Loucy (cell line): ENCODE measurements at regions not wholly inside any gene's neighbourhood (a gene's known extent, or its start where the extent isn't known, plus 50 kb on each side); places are given as distances from the start of the nearest gene placed in this dataset.

Experiments used
- H2AFZ ChIP-seq: fragments of 200-600 bp; sonication (generic); 2 replicates; pipeline ENCODE4 v1.6.0; 2016; ENCODE audit warnings: antibody characterized with exemption, mild to moderate bottlenecking, low read length, moderate library complexity
- H3F3A ChIP-seq: fragments of 200-600 bp; 2 replicates; pipeline ENCODE4 v1.6.0; 2016; ENCODE audit warnings: antibody characterized with exemption, low read depth, mild to moderate bottlenecking
- H3K27me3 ChIP-seq: fragments of 200-600 bp; sonication (generic); 2 replicates; pipeline ENCODE4 v1.6.1; 2014; ENCODE audit warnings: low read length, mild to moderate bottlenecking; ENCODE audit not compliant: insufficient read depth, poor library complexity, severe bottlenecking
- H3K36me3 ChIP-seq: fragments of 200-600 bp; sonication (generic); 2 replicates; pipeline ENCODE4 v1.6.1; 2016; ENCODE audit warnings: low read length; ENCODE audit not compliant: insufficient read depth
- H3K4me1 ChIP-seq: fragments of 200-600 bp; sonication (generic); 2 replicates; pipeline ENCODE4 v1.5.1; 2014; ENCODE audit warnings: low read length, mild to moderate bottlenecking; ENCODE audit not compliant: insufficient read depth, poor library complexity, severe bottlenecking
- H3K4me2 ChIP-seq: fragments of 200-600 bp; sonication (generic); 2 replicates; pipeline ENCODE4 v1.6.0; 2014; ENCODE audit warnings: antibody characterized with exemption, low read length, low read depth, mild to moderate bottlenecking; ENCODE audit not compliant: poor library complexity, severe bottlenecking
- H3K4me3 ChIP-seq: fragments of 200-600 bp; sonication (generic); 2 replicates; pipeline ENCODE4 v1.5.1; 2014; ENCODE audit warnings: low read length, mild to moderate bottlenecking, mixed read lengths; ENCODE audit not compliant: poor library complexity, severe bottlenecking
- H3K79me2 ChIP-seq: fragments of 200-600 bp; sonication (generic); 2 replicates; pipeline ENCODE4 v1.6.1; 2014; ENCODE audit warnings: low read length; ENCODE audit not compliant: insufficient read depth
- H3K9ac ChIP-seq: fragments of 200-600 bp; sonication (generic); 2 replicates; pipeline ENCODE4 v1.6.0; 2014; ENCODE audit warnings: mild to moderate bottlenecking, low read depth, low read length, moderate library complexity; ENCODE audit not compliant: poor library complexity, severe bottlenecking
- H3K9me2 ChIP-seq: fragments of 200-600 bp; sonication (generic); replicated peaks from 2 replicates; pipeline ENCODE4 v1.6.1; 2016; ENCODE audit warnings: low read depth, low read length, mixed read lengths
- H3K9me3 ChIP-seq: fragments of 200-600 bp; sonication (generic); 2 replicates; pipeline ENCODE4 v1.6.1; 2014; ENCODE audit warnings: mild to moderate bottlenecking, antibody characterized with exemption, low read length, low read depth; ENCODE audit not compliant: insufficient read depth
- H4K20me1 ChIP-seq: fragments of 200-600 bp; sonication (generic); 2 replicates; pipeline ENCODE4 v1.6.0; 2014; ENCODE audit warnings: antibody characterized with exemption, low read length, mild to moderate bottlenecking; ENCODE audit not compliant: insufficient read depth, poor library complexity, severe bottlenecking
- CTCF ChIP-seq: fragments of 200-600 bp; sonication (generic); conservative IDR thresholded peaks from 2 replicates; pipeline ENCODE4 v1.5.1; 2014; ENCODE audit warnings: mild to moderate bottlenecking, antibody characterized with exemption, low read length
- EZH2phosphoT487 ChIP-seq: fragments of 200-600 bp; IDR thresholded peaks from 2 replicates; pipeline ENCODE4 v1.6.1; 2018; ENCODE audit warnings: antibody characterized with exemption, mild to moderate bottlenecking, moderate library complexity, borderline replicate concordance

GRCh38 chr1:117794073-117794472 lies 135.3 kb downstream of the GDAP2 start:
- H3K4me1 ChIP-seq: no peaks in the 10 kb centered on the region
- H3K4me3 ChIP-seq: no peak overlapping the region
- no peaks in the 10 kb centered on the region for H3F3A ChIP-seq
- no peak overlapping the region for H2AFZ ChIP-seq
- H3K9me3 ChIP-seq: no peaks in the 10 kb centered on the region
- H4K20me1 ChIP-seq: no peaks in the 10 kb centered on the region
- H3K9ac ChIP-seq: no peak overlapping the region
- H3K9me2 ChIP-seq: no peaks in the 10 kb centered on the region
- H3K4me2 ChIP-seq: no peak overlapping the region
- no peaks in the 10 kb centered on the region for H3K36me3 ChIP-seq
- no peak for TF ChIP-seq EZH2phosphoT487
- no peak for TF ChIP-seq CTCF
- no peaks in the 10 kb centered on the region for H3K79me2 ChIP-seq
- H3K27me3 ChIP-seq: no peaks in the 10 kb centered on the region

- H3K4me1 ChIP-seq: no peaks in the 10 kb centered on the region
- no peaks in the 10 kb centered on the region for H3K36me3 ChIP-seq
- no peak overlapping the region for H2AFZ ChIP-seq
- H3K27me3 ChIP-seq: no peaks in the 10 kb centered on the region
- H3K79me2 ChIP-seq: no peaks in the 10 kb centered on the region
- TF ChIP-seq EZH2phosphoT487 (no peak), CTCF (no peak)
- no peak overlapping the region for H3K4me3 ChIP-seq
- H4K20me1 ChIP-seq: no peaks in the 10 kb centered on the region
- H3K9me3 ChIP-seq: no peaks in the 10 kb centered on the region
- H3K9me2 ChIP-seq: no peaks in the 10 kb centered on the region
- H3F3A ChIP-seq: no peaks in the 10 kb centered on the region
- no peak overlapping the region for H3K4me2 ChIP-seq
- no peak overlapping the region for H3K9ac ChIP-seq
These were observed 134.2 kb downstream of the GDAP2 start for GRCh38 chr1:117795190-117795589.

- Histone ChIP-seq H4K20me1 (no peaks in the 10 kb centered on the region), H3K9me2 (no peaks in the 10 kb centered on the region), H3K9me3 (no peaks in the 10 kb centered on the region), H3K4me3 (no peak overlapping the region), H3F3A (no peaks in the 10 kb centered on the region), H3K4me1 (no peaks in the 10 kb centered on the region), H2AFZ (no peak overlapping the region), H3K4me2 (no peak overlapping the region), H3K27me3 (no peaks in the 10 kb centered on the region), H3K79me2 (no peaks in the 10 kb centered on the region), H3K36me3 (no peaks in the 10 kb centered on the region), H3K9ac (no peak overlapping the region)
- TF ChIP-seq CTCF (no peak), EZH2phosphoT487 (no peak)
These were observed 133.6 kb downstream of the GDAP2 start for GRCh38 chr1:117795792-117796191.
